GM10248 (cell line): ENCODE measurements at regions not wholly inside any gene's neighbourhood (a gene's known extent, or its start where the extent isn't known, plus 50 kb on each side); places are given as distances from the start of the nearest gene placed in this dataset.

Experiments used
- CTCF ChIA-PET: fragments of 300-600 bp; sonication (Branson Sonifier 250); formaldehyde crosslinking; extraction: SDS; loops from one replicate; lab custom pipeline; 2021; ENCODE audit warnings: antibody characterized with exemption; lab: Yijun Ruan, JAX
- POLR2A ChIA-PET: fragments of 350-650 bp; sonication (Branson Sonifier 250); formaldehyde crosslinking; extraction: SDS; loops from one replicate; lab custom pipeline; 2020; ENCODE audit warnings: antibody characterized with exemption; lab: Yijun Ruan, JAX
- DNase-seq: peaks from one replicate; pipeline ENCODE4 v3.0.0; 2012; ENCODE audit errors: extremely low spot score
- CTCF ChIP-seq: IDR thresholded peaks from 2 replicates; pipeline ENCODE4 v1.5.1; 2012; ENCODE audit warnings: mild to moderate bottlenecking, low read depth; ENCODE audit errors: extremely low read depth, missing control alignments, control extremely low read depth

GRCh38 chr3:193129607-193130006, 111.4 kb upstream of the PLAAT1 start:
- ChIA-PET POLR2A (no interaction called here), CTCF (interaction anchor here (3.2 kb wide), 1 partner anchor 11 kb away, joined by 12 read pairs; no protein-coding TSS in a partner anchor)
- TF ChIP-seq CTCF, result no peak
- DNase-seq, result no peak

GRCh38 chr3:193130576-193130975, 110.4 kb upstream of the PLAAT1 start:
- DNase-seq, result no peak
- TF ChIP-seq CTCF, result no peak
- CTCF ChIA-PET, result no interaction called here
- POLR2A ChIA-PET, result no interaction called here

- TF ChIP-seq CTCF, result no peak
- no peak for DNase-seq
- POLR2A ChIA-PET, result no interaction called here
- CTCF ChIA-PET, result interaction anchor here (0.9 kb wide), 1 partner anchor 14 kb away, joined by 3 read pairs; no protein-coding TSS in a partner anchor
Measured at GRCh38 chr3:193132241-193132640, 108.8 kb upstream of the PLAAT1 start.

- CTCF ChIA-PET, result interaction anchor here (0.9 to 1.1 kb wide), 2 partner anchors 14 to 52 kb away, joined by 3 to 4 read pairs; no protein-coding TSS in a partner anchor
- TF ChIP-seq CTCF, result no peak
- no peak for DNase-seq
- POLR2A ChIA-PET, result no interaction called here
Measured at GRCh38 chr3:193132964-193133363, 108.1 kb upstream of the PLAAT1 start.

- CTCF ChIA-PET, result interaction anchor here (1.1 kb wide), 1 partner anchor 12 kb away, joined by 3 read pairs; no protein-coding TSS in a partner anchor
- no peak for DNase-seq
Measured at GRCh38 chr3:193134856-193135255, 106.2 kb upstream of the PLAAT1 start.

GRCh38 chr3:193140381-193140780, 100.6 kb upstream of the PLAAT1 start:
- no peak for TF ChIP-seq CTCF
- DNase-seq, result no peak
- CTCF ChIA-PET, result no interaction called here
- POLR2A ChIA-PET, result no interaction called here

More at GRCh38 chr3:193134856-193135255, 106.2 kb upstream of the PLAAT1 start:
- no peak for TF ChIP-seq CTCF
- POLR2A ChIA-PET, result no interaction called here

- no peak for TF ChIP-seq CTCF
- DNase-seq, result no peak
- ChIA-PET CTCF (no interaction called here), POLR2A (no interaction called here)
Measured at GRCh38 chr3:193145248-193145647, 95.8 kb upstream of the PLAAT1 start.
